GM06990 (cell line): ENCODE measurements at regions not wholly inside any gene's neighbourhood (a gene's known extent, or its start where the extent isn't known, plus 50 kb on each side); places are given as distances from the start of the nearest gene placed in this dataset.

Experiments used
- DNase-seq: peaks from one replicate; pipeline ENCODE4 v3.0.0-alpha.2; 2011; ENCODE audit not compliant: insufficient read length; ENCODE audit errors: extremely low read depth
- H3K27me3 ChIP-seq: replicated peaks from 2 replicates; pipeline ENCODE4 v1.6.0; 2011; ENCODE audit warnings: low read length; ENCODE audit not compliant: control insufficient read depth, insufficient read depth
- H3K36me3 ChIP-seq: 2 replicates; pipeline ENCODE4 v1.5.1; 2011; ENCODE audit warnings: low read length; ENCODE audit not compliant: control insufficient read depth, insufficient read depth
- H3K4me3 ChIP-seq: replicated peaks from 2 replicates; pipeline ENCODE4 v1.5.1; 2011; ENCODE audit warnings: low read depth, mild to moderate bottlenecking, control low read depth, low read length
- TF ChIP-seq, protein P1 (sequence below): IDR thresholded peaks from 2 replicates; pipeline ENCODE4 v1.5.1; 2011; ENCODE audit warnings: low read length, control low read depth, mild to moderate bottlenecking, inconsistent platforms; ENCODE audit not compliant: insufficient read depth, poor library complexity, severe bottlenecking

DNA sequence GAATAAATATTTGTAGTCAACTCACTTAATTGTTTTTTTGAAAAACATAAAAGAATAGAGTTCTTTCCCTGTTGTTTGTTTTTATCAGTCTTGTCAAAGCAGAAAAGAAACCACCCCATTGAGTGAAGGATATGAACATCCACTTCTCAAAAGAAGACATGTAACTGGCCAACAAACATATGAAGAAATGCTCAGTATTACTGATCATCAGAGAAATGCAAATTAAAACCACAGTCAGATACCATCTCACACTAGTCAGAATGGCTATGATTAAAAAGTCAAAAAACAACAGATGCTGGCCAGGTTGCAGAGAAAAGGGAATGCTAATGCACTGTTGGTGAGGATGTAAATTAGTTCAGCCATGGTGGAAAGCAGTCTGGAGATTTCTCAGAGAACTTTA lies 326.1 kb upstream of the EMCN start:
- no peaks in the 10 kb centered on the region for H3K27me3 ChIP-seq
- DNase-seq, result no peak
- H3K36me3 ChIP-seq, result no peaks in the 10 kb centered on the region
- TF ChIP-seq, protein P1, sequence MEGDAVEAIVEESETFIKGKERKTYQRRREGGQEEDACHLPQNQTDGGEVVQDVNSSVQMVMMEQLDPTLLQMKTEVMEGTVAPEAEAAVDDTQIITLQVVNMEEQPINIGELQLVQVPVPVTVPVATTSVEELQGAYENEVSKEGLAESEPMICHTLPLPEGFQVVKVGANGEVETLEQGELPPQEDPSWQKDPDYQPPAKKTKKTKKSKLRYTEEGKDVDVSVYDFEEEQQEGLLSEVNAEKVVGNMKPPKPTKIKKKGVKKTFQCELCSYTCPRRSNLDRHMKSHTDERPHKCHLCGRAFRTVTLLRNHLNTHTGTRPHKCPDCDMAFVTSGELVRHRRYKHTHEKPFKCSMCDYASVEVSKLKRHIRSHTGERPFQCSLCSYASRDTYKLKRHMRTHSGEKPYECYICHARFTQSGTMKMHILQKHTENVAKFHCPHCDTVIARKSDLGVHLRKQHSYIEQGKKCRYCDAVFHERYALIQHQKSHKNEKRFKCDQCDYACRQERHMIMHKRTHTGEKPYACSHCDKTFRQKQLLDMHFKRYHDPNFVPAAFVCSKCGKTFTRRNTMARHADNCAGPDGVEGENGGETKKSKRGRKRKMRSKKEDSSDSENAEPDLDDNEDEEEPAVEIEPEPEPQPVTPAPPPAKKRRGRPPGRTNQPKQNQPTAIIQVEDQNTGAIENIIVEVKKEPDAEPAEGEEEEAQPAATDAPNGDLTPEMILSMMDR, result no peak
- no peak overlapping the region for H3K4me3 ChIP-seq

DNA sequence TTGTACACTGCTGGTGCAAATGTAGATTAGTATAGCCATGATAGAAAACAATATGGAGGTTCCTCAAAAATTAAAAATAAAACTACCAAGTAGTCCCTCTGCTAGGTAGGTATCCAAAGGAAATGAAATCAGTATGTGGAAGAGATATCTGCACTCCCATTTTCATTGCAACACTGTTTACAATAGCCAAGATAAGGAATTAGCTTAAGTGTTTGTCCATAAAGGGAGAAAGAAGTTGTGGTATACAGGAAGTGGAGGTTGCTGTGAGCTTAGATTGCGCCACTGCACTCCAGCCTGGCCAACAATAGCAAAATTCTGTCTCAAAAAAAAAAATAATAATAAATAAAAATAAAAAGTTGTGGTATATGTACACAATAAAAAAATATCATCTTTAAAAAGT lies 325.0 kb upstream of the EMCN start:
- TF ChIP-seq, protein P1, result no peak
- Histone ChIP-seq H3K36me3 (no peaks in the 10 kb centered on the region), H3K4me3 (no peak overlapping the region), H3K27me3 (no peaks in the 10 kb centered on the region)
- no peak for DNase-seq

- H3K27me3 ChIP-seq, result no peaks in the 10 kb centered on the region
- H3K4me3 ChIP-seq, result no peak overlapping the region
- TF ChIP-seq, protein P1, result no peak
- no peak for DNase-seq
- no peaks in the 10 kb centered on the region for H3K36me3 ChIP-seq
Measured at GRCh38 chr4:100841911-100842310, 324.1 kb upstream of the EMCN start.

GRCh38 chr4:100839712-100840111 lies 321.9 kb upstream of the EMCN start:
- DNase-seq, result no peak
- no peak overlapping the region for H3K4me3 ChIP-seq
- TF ChIP-seq, protein P1, result no peak

DNA sequence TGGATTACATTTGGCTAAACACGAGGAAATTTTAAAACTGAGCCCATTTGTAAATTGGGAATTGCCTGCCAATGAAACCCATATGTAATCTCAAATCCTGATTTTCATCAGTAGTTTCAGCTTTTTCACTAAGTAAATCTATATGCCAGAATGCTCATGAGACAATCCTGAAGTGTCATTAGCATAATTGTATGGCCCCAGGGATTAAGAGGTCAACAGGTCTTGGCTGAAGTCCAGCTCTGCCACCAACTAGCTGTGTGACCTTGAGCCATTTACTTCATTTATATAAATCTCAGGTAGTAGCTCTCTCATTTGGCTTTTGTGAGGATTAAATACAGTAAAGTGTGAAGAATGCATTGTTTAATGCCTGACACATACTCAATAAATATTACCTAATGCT lies 320.5 kb upstream of the EMCN start:
- H3K4me3 ChIP-seq, result no peak overlapping the region
- no peaks in the 10 kb centered on the region for H3K27me3 ChIP-seq
- no peaks in the 10 kb centered on the region for H3K36me3 ChIP-seq
- no peak for DNase-seq
- TF ChIP-seq, protein P1, result no peak

More at GRCh38 chr4:100839712-100840111, 321.9 kb upstream of the EMCN start:
- H3K27me3 ChIP-seq, result no peaks in the 10 kb centered on the region
- no peaks in the 10 kb centered on the region for H3K36me3 ChIP-seq

DNA sequence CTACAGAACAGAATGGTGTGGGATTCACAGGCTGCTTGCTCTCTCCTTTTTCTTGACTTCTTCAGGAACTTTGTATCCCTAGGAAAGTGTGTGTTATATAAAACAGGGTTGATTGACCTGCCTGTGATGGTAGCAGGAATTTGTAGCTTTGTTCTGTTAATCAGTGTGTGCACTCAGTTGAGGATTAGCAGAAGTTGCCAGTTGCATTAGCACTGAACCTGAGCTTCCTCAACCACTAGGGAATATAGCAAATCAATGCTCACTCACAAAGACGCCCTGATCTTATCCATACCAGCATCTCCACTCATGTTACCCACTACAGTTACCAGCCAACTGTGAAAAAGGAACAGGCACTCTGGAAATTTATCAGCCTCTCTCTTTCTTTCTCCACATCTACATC lies 319.1 kb upstream of the EMCN start:
- Histone ChIP-seq H3K4me3 (no peak overlapping the region), H3K27me3 (no peaks in the 10 kb centered on the region), H3K36me3 (no peaks in the 10 kb centered on the region)
- TF ChIP-seq, protein P1, result no peak
- DNase-seq, result no peak
